ENCODE measurements at regions not wholly inside any gene's neighbourhood (a gene's known extent, or its start where the extent isn't known, plus 50 kb on each side); places are given as distances from the start of the nearest gene placed in this dataset.

GRCh38 chr5:58021466-58021865, 438.4 kb downstream of the PLK2 start:
- Mint-ChIP-seq H3K4me1 (ENCODE audit: low read depth) (no peaks in the 10 kb centered on the region), H3K27ac (no peak overlapping the region), H3K36me3 (ENCODE audit: insufficient read depth) (no peaks in the 10 kb centered on the region), H3K27me3 (no peaks in the 10 kb centered on the region), H3K9me3 (ENCODE audit: low read depth) (no peaks in the 10 kb centered on the region), H3K4me3 (ENCODE audit: low read depth) (no peak overlapping the region)
- no peak for DNase-seq (ENCODE audit: low spot score, unreplicated experiment)
- no peak for TF ChIP-seq CTCF (IDR thresholded peaks at IDR 0.05; ENCODE audit: unreplicated experiment)

GRCh38 chr5:58019614-58020013, 440.3 kb downstream of the PLK2 start:
- Mint-ChIP-seq H3K27me3 (no peaks in the 10 kb centered on the region), H3K27ac (no peak overlapping the region), H3K36me3 (ENCODE audit: insufficient read depth) (no peaks in the 10 kb centered on the region)

GRCh38 chr5:58018016-58018415, 441.9 kb downstream of the PLK2 start:
- H3K9me3 Mint-ChIP-seq (ENCODE audit: low read depth), result no peaks in the 10 kb centered on the region
- H3K4me3 Mint-ChIP-seq (ENCODE audit: low read depth), result no peak overlapping the region
- no peak overlapping the region for H3K27ac Mint-ChIP-seq
- peaks cover 1% of the 10 kb centered on the region for H3K4me1 Mint-ChIP-seq (ENCODE audit: low read depth)
- no peaks in the 10 kb centered on the region for H3K27me3 Mint-ChIP-seq
- DNase-seq (ENCODE audit: low spot score, unreplicated experiment), result no peak
- no peak for TF ChIP-seq CTCF (IDR thresholded peaks at IDR 0.05; ENCODE audit: unreplicated experiment)
- no peaks in the 10 kb centered on the region for H3K36me3 Mint-ChIP-seq (ENCODE audit: insufficient read depth)

More at GRCh38 chr5:58019614-58020013, 440.3 kb downstream of the PLK2 start:
- DNase-seq (ENCODE audit: low spot score, unreplicated experiment), result no peak
- no peak for TF ChIP-seq CTCF (IDR thresholded peaks at IDR 0.05; ENCODE audit: unreplicated experiment)
- no peak overlapping the region for H3K4me3 Mint-ChIP-seq (ENCODE audit: low read depth)
- no peaks in the 10 kb centered on the region for H3K9me3 Mint-ChIP-seq (ENCODE audit: low read depth)
- no peaks in the 10 kb centered on the region for H3K4me1 Mint-ChIP-seq (ENCODE audit: low read depth)

- no peaks in the 10 kb centered on the region for H3K9me3 Mint-ChIP-seq (ENCODE audit: low read depth)
- TF ChIP-seq CTCF (IDR thresholded peaks at IDR 0.05; ENCODE audit: unreplicated experiment), result no peak
- no peaks in the 10 kb centered on the region for H3K27me3 Mint-ChIP-seq
- no peak overlapping the region for H3K27ac Mint-ChIP-seq
- H3K4me3 Mint-ChIP-seq (ENCODE audit: low read depth), result no peak overlapping the region
- DNase-seq (ENCODE audit: low spot score, unreplicated experiment), result no peak
- no peaks in the 10 kb centered on the region for H3K36me3 Mint-ChIP-seq (ENCODE audit: insufficient read depth)
- peaks cover 1% of the 10 kb centered on the region for H3K4me1 Mint-ChIP-seq (ENCODE audit: low read depth)
Observed at GRCh38 chr5:58016877-58017276, 443.0 kb downstream of the PLK2 start.

GRCh38 chr5:58016358-58016757, 443.5 kb downstream of the PLK2 start:
- Mint-ChIP-seq H3K4me3 (ENCODE audit: low read depth) (no peak overlapping the region), H3K27ac (no peak overlapping the region), H3K36me3 (ENCODE audit: insufficient read depth) (no peaks in the 10 kb centered on the region), H3K4me1 (ENCODE audit: low read depth) (peaks cover 1% of the 10 kb centered on the region), H3K27me3 (no peaks in the 10 kb centered on the region), H3K9me3 (ENCODE audit: low read depth) (no peaks in the 10 kb centered on the region)
- DNase-seq (ENCODE audit: low spot score, unreplicated experiment), result no peak
- no peak for TF ChIP-seq CTCF (IDR thresholded peaks at IDR 0.05; ENCODE audit: unreplicated experiment)
